ENCODE measurements at regions not wholly inside any gene's neighbourhood (a gene's known extent, or its start where the extent isn't known, plus 50 kb on each side); places are given as distances from the start of the nearest gene placed in this dataset.

DNA sequence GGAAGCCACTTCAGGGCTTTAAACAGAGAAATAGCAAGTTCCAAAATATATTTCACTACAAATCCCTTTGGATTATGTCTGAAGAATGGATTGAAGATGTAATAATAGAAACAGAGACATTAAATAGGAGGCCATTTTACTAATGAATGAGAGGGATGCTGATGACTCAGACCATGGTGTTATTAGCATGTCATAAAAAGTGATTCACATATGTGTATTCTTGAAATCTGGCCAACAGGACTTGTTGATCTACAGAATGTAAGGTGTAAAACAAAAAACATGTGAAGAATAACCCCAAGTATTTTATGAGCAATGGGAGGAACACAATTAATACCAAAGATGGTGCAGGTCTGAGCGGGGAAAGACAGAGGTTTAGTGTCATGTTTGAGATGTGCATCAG lies 873.7 kb downstream of the SLITRK5 start:
- no peaks in the 10 kb centered on the region for H3K27me3 Mint-ChIP-seq (ENCODE audit: low read depth)
- no peaks in the 10 kb centered on the region for H3K4me1 Mint-ChIP-seq (ENCODE audit: low read depth)
- DNase-seq (no peak), ATAC-seq (replicated peaks in 1 of 2) (no peak)
- H3K36me3 Mint-ChIP-seq (ENCODE audit: insufficient read depth in 2 of 2) = no peaks in the 10 kb centered on the region
- peaks cover 3 to 5% of the 10 kb centered on the region in 2 donors for H3K9me3 Mint-ChIP-seq
- H3K27ac Mint-ChIP-seq = no peak overlapping the region
- no peak overlapping the region for H3K4me3 Mint-ChIP-seq

DNA sequence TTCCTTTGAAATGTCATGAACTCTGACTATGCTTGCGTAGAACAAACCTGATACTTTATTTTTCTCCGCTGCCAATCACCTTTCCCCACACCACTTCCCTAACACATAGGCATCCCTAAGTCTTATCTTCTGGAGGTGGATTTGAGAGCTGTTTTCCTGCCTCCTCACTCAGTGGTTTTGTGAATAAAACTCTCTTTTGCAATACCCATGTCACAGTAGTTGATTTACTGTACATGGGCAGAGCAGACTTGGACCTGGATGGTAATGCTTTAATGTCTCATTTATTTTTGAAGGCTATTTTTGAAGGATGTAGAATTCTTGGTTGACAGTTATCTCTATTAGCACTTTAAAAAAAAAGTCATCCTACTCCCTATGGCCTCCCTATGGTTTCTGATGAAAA lies 881.8 kb downstream of the SLITRK5 start:
- DNase-seq (no peak), ATAC-seq (replicated peaks in 1 of 2) (no peak)
- Mint-ChIP-seq H3K27ac (no peak overlapping the region), H3K27me3 (ENCODE audit: low read depth) (no peaks in the 10 kb centered on the region), H3K4me3 (no peak overlapping the region), H3K4me1 (ENCODE audit: low read depth) (no peaks in the 10 kb centered on the region), H3K36me3 (ENCODE audit: insufficient read depth in 2 of 2) (no peaks in the 10 kb centered on the region), H3K9me3 (peaks cover 0 to 2% of the 10 kb centered on the region in 2 donors)

DNA sequence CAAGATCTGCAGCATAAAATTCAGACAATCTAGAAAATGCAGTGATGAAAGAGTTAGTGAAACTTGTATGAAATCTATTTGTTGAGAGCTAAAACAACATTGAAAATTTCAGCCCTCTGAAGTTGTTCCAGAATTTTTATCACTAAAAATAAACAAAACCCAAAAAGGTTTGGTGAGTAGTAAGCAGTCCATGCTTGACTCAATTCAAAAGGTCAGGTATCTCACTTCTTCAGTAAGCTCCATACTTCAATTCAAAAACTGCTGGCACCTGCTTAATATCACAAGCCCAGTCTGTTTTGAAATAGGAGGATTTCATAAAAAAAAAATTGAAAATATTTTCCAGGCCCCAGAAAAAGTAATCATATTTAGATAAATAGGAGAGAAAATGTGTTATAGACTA lies 894.4 kb downstream of the SLITRK5 start:
- H3K9me3 Mint-ChIP-seq = peaks cover 2 to 6% of the 10 kb centered on the region in 2 donors
- H3K4me1 Mint-ChIP-seq (ENCODE audit: low read depth) = no peaks in the 10 kb centered on the region
- H3K4me3 Mint-ChIP-seq = no peak overlapping the region
- peaks cover 0 to 6% of the 10 kb centered on the region in 2 donors for H3K36me3 Mint-ChIP-seq (ENCODE audit: insufficient read depth in 2 of 2)
- no peaks in the 10 kb centered on the region for H3K27me3 Mint-ChIP-seq (ENCODE audit: low read depth)
- no peak for ATAC-seq (replicated peaks in 1 of 2)
- DNase-seq = no peak
- no peak overlapping the region for H3K27ac Mint-ChIP-seq

DNA sequence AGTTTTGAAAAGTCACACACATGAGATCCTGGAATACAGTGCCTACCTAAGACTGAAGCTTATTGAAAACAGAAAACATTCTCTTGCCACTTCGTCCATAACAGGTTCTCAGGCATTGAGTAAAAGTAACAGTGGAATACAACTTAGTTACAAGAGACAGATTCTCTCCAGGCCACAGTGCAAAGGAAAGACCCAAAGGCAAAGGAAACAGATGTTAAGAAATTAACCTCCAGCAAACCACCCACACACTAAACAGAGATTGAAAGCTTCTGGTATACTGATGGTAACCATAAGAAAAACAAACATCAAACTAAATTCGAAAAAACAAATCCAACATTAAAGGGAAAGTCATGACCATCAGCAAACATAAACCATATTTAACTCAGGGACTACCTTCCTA lies 914.7 kb downstream of the SLITRK5 start:
- ATAC-seq (replicated peaks in 1 of 2) (no peak), DNase-seq (no peak)
- no peaks in the 10 kb centered on the region for H3K27me3 Mint-ChIP-seq (ENCODE audit: low read depth)
- H3K27ac Mint-ChIP-seq = no peak overlapping the region
- H3K4me1 Mint-ChIP-seq (ENCODE audit: low read depth) = no peaks in the 10 kb centered on the region
- H3K4me3 Mint-ChIP-seq = no peak overlapping the region
- H3K9me3 Mint-ChIP-seq = peaks cover 0 to 4% of the 10 kb centered on the region in 2 donors
- H3K36me3 Mint-ChIP-seq (ENCODE audit: insufficient read depth in 2 of 2) = no peaks in the 10 kb centered on the region

DNA sequence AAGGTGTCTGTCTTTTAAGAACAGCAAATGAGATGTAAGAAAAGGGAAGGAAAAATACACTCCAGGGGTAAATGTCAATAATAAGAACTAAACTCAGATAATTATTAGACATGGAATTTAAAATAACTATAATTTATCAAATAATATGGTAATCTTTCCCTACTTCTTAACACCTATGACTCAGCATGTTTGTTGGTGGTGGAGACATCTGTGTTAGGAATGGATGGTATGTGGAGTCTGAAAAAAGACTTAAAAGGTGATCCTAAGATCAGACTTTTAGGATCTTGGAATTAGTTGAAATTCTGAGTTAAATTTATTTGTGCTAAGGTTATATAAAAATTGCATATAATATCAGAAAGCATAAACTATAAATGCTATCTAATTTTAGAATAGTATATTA lies 915.1 kb downstream of the SLITRK5 start:
- no peaks in the 10 kb centered on the region for H3K4me1 Mint-ChIP-seq (ENCODE audit: low read depth)
- H3K9me3 Mint-ChIP-seq = peaks cover 0 to 4% of the 10 kb centered on the region in 2 donors
- ATAC-seq (replicated peaks in 1 of 2) = no peak
- no peaks in the 10 kb centered on the region for H3K27me3 Mint-ChIP-seq (ENCODE audit: low read depth)
- H3K4me3 Mint-ChIP-seq = no peak overlapping the region
- H3K27ac Mint-ChIP-seq = no peak overlapping the region
- no peaks in the 10 kb centered on the region for H3K36me3 Mint-ChIP-seq (ENCODE audit: insufficient read depth in 2 of 2)
- no peak for DNase-seq

DNA sequence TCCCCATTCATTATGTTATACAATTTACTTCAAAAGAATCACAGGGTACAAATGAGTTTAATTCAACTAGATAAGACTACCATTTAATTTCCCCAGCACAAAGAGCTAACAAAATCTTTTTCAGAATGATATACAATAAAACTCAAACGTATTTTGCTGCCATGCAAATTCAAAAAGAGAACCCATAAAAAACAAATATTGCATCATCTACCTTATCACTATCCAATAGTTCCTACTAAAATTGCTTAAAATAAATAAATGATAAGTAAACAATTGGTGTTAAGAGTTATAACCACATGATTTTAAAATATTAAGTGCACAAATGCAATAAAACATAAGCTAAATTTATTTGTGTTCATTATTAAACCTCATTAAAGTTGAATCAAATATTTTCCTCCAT lies 919.4 kb downstream of the SLITRK5 start:
- Mint-ChIP-seq H3K9me3 (peaks cover 2 to 4% of the 10 kb centered on the region in 2 donors), H3K4me3 (no peak overlapping the region), H3K27me3 (ENCODE audit: low read depth) (no peaks in the 10 kb centered on the region), H3K36me3 (ENCODE audit: insufficient read depth in 2 of 2) (peaks cover 0 to 2% of the 10 kb centered on the region in 2 donors), H3K4me1 (ENCODE audit: low read depth) (no peaks in the 10 kb centered on the region), H3K27ac (no peak overlapping the region)
- ATAC-seq (replicated peaks in 1 of 2) = no peak
- no peak for DNase-seq

DNA sequence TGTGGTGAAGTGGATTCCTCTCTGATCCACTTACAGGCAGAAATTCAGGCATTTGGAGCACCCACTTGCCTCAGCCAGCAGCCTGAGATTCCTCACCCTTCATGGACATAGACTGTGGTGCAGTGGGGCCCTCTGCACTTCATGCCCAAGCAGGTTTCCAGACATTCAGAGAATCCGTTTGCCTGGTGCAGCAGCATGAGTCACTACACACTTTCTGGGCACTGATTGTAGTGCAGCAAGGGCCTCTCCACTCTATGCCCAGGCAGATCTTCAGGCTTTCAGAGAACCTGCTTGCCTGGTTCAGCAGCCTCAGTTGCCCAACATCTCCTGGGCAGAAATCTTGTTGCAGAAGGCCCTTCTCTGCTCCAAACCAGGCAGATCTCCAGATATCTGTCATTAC lies 920.9 kb downstream of the SLITRK5 start:
- H3K27ac Mint-ChIP-seq = no peak overlapping the region

DNA sequence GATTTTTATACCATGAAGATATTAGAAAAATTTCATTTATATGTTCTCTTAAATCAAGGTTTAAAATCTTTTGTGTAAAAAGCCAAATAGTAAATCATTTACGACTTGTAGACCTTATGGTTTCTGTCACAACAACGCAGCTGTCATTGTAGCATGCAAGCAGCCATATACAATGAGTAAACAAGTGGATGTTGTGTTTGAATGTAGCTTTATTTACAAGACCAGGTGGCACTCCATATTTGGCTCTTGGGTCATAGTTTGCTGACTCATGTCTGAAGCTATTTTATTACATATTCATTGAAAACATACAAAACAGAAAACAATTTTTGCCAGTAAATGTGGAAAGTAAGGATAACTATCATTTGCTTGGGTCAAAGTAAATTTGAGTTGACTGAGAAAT lies 930.8 kb downstream of the SLITRK5 start:
- ATAC-seq (replicated peaks in 1 of 2) (no peak), DNase-seq (no peak)
- Mint-ChIP-seq H3K27ac (no peak overlapping the region), H3K36me3 (ENCODE audit: insufficient read depth in 2 of 2) (no peaks in the 10 kb centered on the region), H3K9me3 (peaks cover 1 to 2% of the 10 kb centered on the region in 2 donors), H3K4me1 (ENCODE audit: low read depth) (no peaks in the 10 kb centered on the region), H3K27me3 (ENCODE audit: low read depth) (no peaks in the 10 kb centered on the region), H3K4me3 (no peak overlapping the region)

More for the DNA sequence above, 920.9 kb downstream of the SLITRK5 start:
- peaks cover 1 to 2% of the 10 kb centered on the region in 2 donors for H3K9me3 Mint-ChIP-seq
- no peak overlapping the region for H3K4me3 Mint-ChIP-seq
- H3K36me3 Mint-ChIP-seq (ENCODE audit: insufficient read depth in 2 of 2) = peaks cover 0 to 2% of the 10 kb centered on the region in 2 donors
- DNase-seq = no peak
- no peak for ATAC-seq (replicated peaks in 1 of 2)
- no peaks in the 10 kb centered on the region for H3K4me1 Mint-ChIP-seq (ENCODE audit: low read depth)
- no peaks in the 10 kb centered on the region for H3K27me3 Mint-ChIP-seq (ENCODE audit: low read depth)

DNA sequence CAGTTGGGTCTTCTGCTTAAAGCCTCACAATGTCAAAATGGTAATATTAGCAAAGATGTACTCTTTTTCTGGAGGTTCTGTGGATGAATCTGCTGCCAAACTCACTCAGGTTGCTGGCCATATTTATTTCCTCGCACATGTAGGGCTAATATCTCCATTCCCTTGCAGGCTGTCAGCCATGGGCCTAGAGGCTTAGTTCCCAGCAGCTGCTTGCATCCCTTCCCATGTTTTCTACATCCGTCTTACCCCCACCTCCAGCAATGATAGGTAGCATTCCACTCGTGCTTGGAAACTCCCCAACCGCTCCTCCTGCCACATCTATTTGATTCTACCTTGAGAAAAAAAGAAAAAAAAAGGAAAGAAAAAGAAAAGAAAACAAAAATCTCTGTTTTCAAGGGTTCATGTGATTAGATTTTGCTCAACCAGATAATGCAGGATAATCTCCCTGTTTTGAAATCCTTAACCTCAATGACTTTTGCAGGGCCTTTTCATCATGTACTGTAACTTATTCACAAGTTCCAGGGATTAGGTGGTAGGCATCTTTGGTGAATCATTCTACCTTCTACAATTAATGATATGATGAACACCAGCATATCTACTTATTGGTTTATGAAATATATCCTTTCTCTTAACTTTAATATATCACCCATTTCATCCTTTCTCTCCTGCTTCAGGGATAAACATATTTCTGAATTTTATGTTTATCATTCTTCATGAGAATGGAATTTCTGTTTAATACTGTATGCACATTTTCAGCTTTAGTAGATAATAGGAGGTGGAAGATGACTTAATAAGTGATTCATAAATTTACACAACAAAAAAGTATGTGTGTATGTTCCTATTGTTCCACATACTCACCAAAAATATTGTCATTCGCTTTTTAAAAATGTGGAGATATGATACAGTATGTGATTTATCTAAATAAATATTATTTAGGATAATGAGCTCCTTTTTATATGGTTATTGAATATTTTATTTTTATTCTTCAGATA lies 931.9 kb downstream of the SLITRK5 start:
- Mint-ChIP-seq H3K27ac (no peak overlapping the region), H3K27me3 (ENCODE audit: low read depth) (no peaks in the 10 kb centered on the region), H3K9me3 (peaks cover 0 to 2% of the 10 kb centered on the region in 2 donors), H3K4me3 (no peak overlapping the region), H3K4me1 (ENCODE audit: low read depth) (no peaks in the 10 kb centered on the region), H3K36me3 (ENCODE audit: insufficient read depth in 2 of 2) (no peaks in the 10 kb centered on the region)
- DNase-seq (no peak), ATAC-seq (replicated peaks in 1 of 2) (no peak)

DNA sequence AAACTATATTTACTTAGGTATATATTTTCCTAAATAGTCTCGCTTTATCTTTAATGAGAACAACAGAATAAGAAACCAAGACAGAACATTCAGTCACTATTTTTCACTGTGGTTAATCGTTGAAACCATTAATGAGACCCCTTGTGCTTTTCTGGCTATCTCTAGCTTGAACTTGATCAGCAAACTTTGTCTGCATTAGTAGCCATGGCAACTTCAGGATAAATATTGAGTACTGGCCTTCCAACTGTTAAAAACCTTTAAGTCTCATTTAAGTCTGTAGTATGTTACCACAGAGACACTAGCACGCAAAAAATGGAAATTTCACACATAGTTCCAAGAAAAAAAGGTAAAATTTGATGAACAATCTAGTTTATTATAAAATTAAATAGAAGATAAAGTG lies 946.0 kb downstream of the SLITRK5 start:
- Mint-ChIP-seq H3K27ac (no peak overlapping the region), H3K4me1 (ENCODE audit: low read depth) (no peaks in the 10 kb centered on the region), H3K9me3 (peaks cover 1 to 9% of the 10 kb centered on the region in 2 donors), H3K36me3 (ENCODE audit: insufficient read depth in 2 of 2) (no peaks in the 10 kb centered on the region), H3K4me3 (no peak overlapping the region), H3K27me3 (ENCODE audit: low read depth) (no peaks in the 10 kb centered on the region)
- ATAC-seq (replicated peaks in 1 of 2) (no peak), DNase-seq (no peak)

DNA sequence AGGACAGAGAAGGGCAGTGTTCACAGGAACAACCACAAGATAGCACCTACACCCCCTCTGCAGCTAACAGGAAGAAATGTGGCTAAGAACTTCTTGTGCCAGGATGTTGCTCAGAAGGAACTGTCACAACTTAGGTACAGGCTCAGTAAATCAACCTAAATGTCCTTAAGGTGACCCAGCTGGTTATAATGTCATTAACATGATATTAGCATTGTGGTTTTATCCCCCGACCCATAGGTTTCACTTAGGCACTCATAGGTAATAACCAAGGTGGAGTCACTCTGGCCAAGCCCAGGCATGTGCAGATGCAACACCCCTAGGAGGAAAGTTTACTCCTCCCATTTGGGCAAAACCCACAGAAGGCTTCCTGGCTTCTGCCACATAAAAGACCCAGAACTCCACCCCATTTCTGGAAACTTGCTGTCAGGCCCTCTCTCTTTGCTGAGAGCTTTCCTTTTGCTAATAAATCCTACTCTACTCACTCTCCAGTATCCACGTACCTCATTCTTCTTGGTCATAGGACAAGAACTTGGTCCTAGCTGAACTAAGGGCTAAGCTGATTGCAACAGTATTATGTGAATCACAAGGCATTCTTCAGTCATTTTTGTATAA lies 951.3 kb downstream of the SLITRK5 start:
- Mint-ChIP-seq H3K27ac (no peak overlapping the region), H3K36me3 (ENCODE audit: insufficient read depth in 2 of 2) (peaks cover 0 to 1% of the 10 kb centered on the region in 2 donors), H3K27me3 (ENCODE audit: low read depth) (no peaks in the 10 kb centered on the region), H3K4me1 (ENCODE audit: low read depth) (no peaks in the 10 kb centered on the region), H3K9me3 (peaks cover 5 to 9% of the 10 kb centered on the region in 2 donors), H3K4me3 (no peak overlapping the region)
- DNase-seq (no peak), ATAC-seq (replicated peaks in 1 of 2) (no peak)

DNA sequence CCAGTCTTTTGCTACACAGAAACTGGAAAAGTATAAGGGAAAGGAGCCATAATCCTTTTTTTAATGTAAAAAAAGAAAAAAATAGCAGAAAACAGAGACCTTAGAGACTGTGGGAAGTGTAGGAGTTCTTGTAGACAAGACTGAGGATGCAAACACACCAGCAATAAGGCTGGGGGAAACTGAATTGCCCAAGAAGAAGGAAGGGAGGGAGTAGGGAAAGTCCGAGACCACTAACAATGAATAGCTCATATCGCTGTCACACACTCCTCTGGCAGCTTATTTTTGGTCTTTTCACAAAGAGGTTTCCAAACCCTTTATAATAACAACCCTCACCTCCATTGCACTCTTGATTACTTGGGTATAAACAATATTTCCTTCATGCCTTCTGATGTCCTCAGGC lies 952.0 kb downstream of the SLITRK5 start:
- DNase-seq = no peak
- no peak overlapping the region for H3K4me3 Mint-ChIP-seq
- peak in 1 of 2 donors; percentile 21 for ATAC-seq (replicated peaks in 1 of 2)

DNA sequence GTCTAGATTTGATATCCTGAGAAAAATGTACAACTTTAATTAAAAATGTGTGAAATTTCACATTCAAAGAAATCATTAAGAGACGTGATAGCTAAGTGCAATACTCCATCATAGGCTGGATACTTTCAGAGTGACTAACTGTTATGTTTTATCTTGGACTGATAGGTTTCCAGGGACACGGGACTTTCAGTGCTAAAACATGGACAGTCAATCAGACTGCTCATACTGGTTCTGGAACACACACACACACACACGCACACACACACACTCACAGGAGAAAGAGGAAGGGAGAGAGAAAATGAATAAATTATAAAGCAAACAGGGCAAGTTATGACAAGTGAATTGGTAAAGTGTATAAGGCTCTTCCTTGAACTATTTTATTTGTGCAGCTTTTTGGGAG lies 955.9 kb downstream of the SLITRK5 start:
- Mint-ChIP-seq H3K4me1 (ENCODE audit: low read depth) (no peaks in the 10 kb centered on the region), H3K27ac (no peak overlapping the region), H3K9me3 (peaks cover 10 to 12% of the 10 kb centered on the region in 2 donors), H3K36me3 (ENCODE audit: insufficient read depth in 2 of 2) (peaks cover 0 to 1% of the 10 kb centered on the region in 2 donors), H3K27me3 (ENCODE audit: low read depth) (no peaks in the 10 kb centered on the region), H3K4me3 (no peak overlapping the region)
- ATAC-seq (replicated peaks in 1 of 2) = no peak
- DNase-seq = no peak

More for the DNA sequence above, 952.0 kb downstream of the SLITRK5 start:
- H3K36me3 Mint-ChIP-seq (ENCODE audit: insufficient read depth in 2 of 2) = peaks cover 0 to 1% of the 10 kb centered on the region in 2 donors
- peaks cover 5 to 8% of the 10 kb centered on the region in 2 donors for H3K9me3 Mint-ChIP-seq
- no peaks in the 10 kb centered on the region for H3K27me3 Mint-ChIP-seq (ENCODE audit: low read depth)
- H3K27ac Mint-ChIP-seq = no peak overlapping the region
- H3K4me1 Mint-ChIP-seq (ENCODE audit: low read depth) = no peaks in the 10 kb centered on the region
